Renal pelvis (tissue), 1 donor: ENCODE measurements at regions not wholly inside any gene's neighbourhood (a gene's known extent, or its start where the extent isn't known, plus 50 kb on each side); places are given as distances from the start of the nearest gene placed in this dataset.
"Not testable (repeated sequence)": the region's sequence is repeated elsewhere in the genome, so short reads cannot be mapped to it uniquely, and the experiment has no call there.

Experiments
- DNase-seq: peaks from one replicate; pipeline ENCODE4 v3.0.0-alpha.2; 2013

- not testable (repeated sequence) for DNase-seq
Observed at GRCh38 chr16:29146808-29147643, 162.2 kb downstream of the LAT start.

GRCh38 chr16:29146266-29146665 lies 161.4 kb downstream of the LAT start:
- no peak for DNase-seq

GRCh38 chr16:29145486-29146225 lies 160.8 kb downstream of the LAT start:
- not testable (repeated sequence) for DNase-seq

- not testable (repeated sequence) for DNase-seq
Observed at GRCh38 chr16:29145086-29145485, 160.2 kb downstream of the LAT start.

GRCh38 chr16:29144669-29145062 lies 159.8 kb downstream of the LAT start:
- DNase-seq, result not testable (repeated sequence)

GRCh38 chr16:29143739-29144668 lies 159.2 kb downstream of the LAT start:
- not testable (repeated sequence) for DNase-seq

- not testable (repeated sequence) for DNase-seq
Observed at GRCh38 chr16:29142506-29142905, 157.7 kb downstream of the LAT start.

- no peak for DNase-seq
Observed at GRCh38 chr16:29141586-29142324, 156.9 kb downstream of the LAT start.

GRCh38 chr16:29141121-29141520 lies 156.3 kb downstream of the LAT start:
- not testable (repeated sequence) for DNase-seq

GRCh38 chr16:29139901-29140855 lies 155.3 kb downstream of the LAT start:
- not testable (repeated sequence) for DNase-seq

GRCh38 chr16:29139261-29139802 lies 154.5 kb downstream of the LAT start:
- peak; percentile 36 for DNase-seq

GRCh38 chr16:29138698-29139097 lies 153.8 kb downstream of the LAT start:
- not testable (repeated sequence) for DNase-seq

GRCh38 chr16:29137894-29138662 lies 153.2 kb downstream of the LAT start:
- not testable (repeated sequence) for DNase-seq

- not testable (repeated sequence) for DNase-seq
Observed at GRCh38 chr16:29137461-29137860, 152.6 kb downstream of the LAT start.

- not testable (repeated sequence) for DNase-seq
Observed at GRCh38 chr16:29136916-29137315, 152.1 kb downstream of the LAT start.

- not testable (repeated sequence) for DNase-seq
Observed at GRCh38 chr16:29136046-29136696, 151.3 kb downstream of the LAT start.

- not testable (repeated sequence) for DNase-seq
Observed at GRCh38 chr16:29135098-29135497, 150.2 kb downstream of the LAT start.
